ENCODE measurements at regions not wholly inside any gene's neighbourhood (a gene's known extent, or its start where the extent isn't known, plus 50 kb on each side); places are given as distances from the start of the nearest gene placed in this dataset.

- H4K91ac ChIP-seq (ENCODE audit: insufficient read depth, low read depth, low read length): no peak overlapping the region
- H2BK5ac ChIP-seq (ENCODE audit: low read depth, low read length, poor library complexity, severe bottlenecking): no peak overlapping the region
- intact Hi-C loops (cut with micrococcal nuclease): no loop called here
- dilution Hi-C loops (cut with HindIII; ENCODE audit: low sequenced_read_pairs, unreplicated experiment): no loop called here
- no peaks in the 10 kb centered on the region for H3K27me3 ChIP-seq (ENCODE audit: control insufficient read depth, insufficient read depth, low read length)
- ChIA-PET POLR2A (ENCODE audit: unreplicated experiment) (no interaction called here), CTCF (interaction anchor here (1.2 kb wide), 1 partner anchor 11 kb away, joined by 5 read pairs; no protein-coding TSS in a partner anchor)
- WGBS, 2 experiments (ENCODE audit: extremely low coverage in 2 of 2, insufficient read length in 1 of 2): no CpG with 5 or more reads among the region's 2 CpGs
- H3K18ac ChIP-seq (ENCODE audit: low read depth, low read length): no peak overlapping the region
- no peaks in the 10 kb centered on the region for H4K20me1 ChIP-seq (ENCODE audit: insufficient read depth, low read length)
- no peak overlapping the region for H3K9ac ChIP-seq (ENCODE audit: low read depth, low read length)
- H3K4me3 ChIP-seq (ENCODE audit: insufficient read depth, low read depth, low read length): no peak overlapping the region
- H3K9me1 ChIP-seq (ENCODE audit: insufficient read depth, low read length): 0 out of 2 replicates have a peak, but pooled peaks cover 4% of the 10 kb centered on the region
- H3K23ac ChIP-seq (ENCODE audit: low read depth, low read length): no peak overlapping the region
- H2BK15ac ChIP-seq (ENCODE audit: low read depth, low read length): no peak overlapping the region
- H3K9me3 ChIP-seq (ENCODE audit: control insufficient read depth, insufficient read depth, low read length): no peaks in the 10 kb centered on the region
- no peak overlapping the region for H2BK20ac ChIP-seq (ENCODE audit: low read depth, low read length)
- no peak for ATAC-seq (ENCODE audit: low read depth)
- no peak overlapping the region for H4K5ac ChIP-seq (ENCODE audit: low read depth, low read length)
- DNase-seq: no peak
- H4K8ac ChIP-seq (ENCODE audit: low read depth in 2 of 2, low read length in 2 of 2): no peak overlapping the region
- no peaks in the 10 kb centered on the region; the same call in 1 of the 2 replicates for H3K4me1 ChIP-seq (ENCODE audit: control insufficient read depth, insufficient read depth, low read length)
- in situ Hi-C loops (cut with MboI; ENCODE audit: low sequenced_read_pairs): no loop called here
- H2BK120ac ChIP-seq (ENCODE audit: low read depth, low read length): no peak overlapping the region
- no peak overlapping the region for H2AFZ ChIP-seq (replicated peaks; ENCODE audit: low read length, poor library complexity)
- no peak overlapping the region for H3K14ac ChIP-seq (replicated peaks; ENCODE audit: low read depth, low read length)
- no TSS peak for BruUV-seq (replicated peaks)
- no peak overlapping the region for H3K4ac ChIP-seq (ENCODE audit: low read depth, low read length)
- no peaks in the 10 kb centered on the region for H3K36me3 ChIP-seq (ENCODE audit: control insufficient read depth, insufficient read depth, low read length)
- H3K27ac ChIP-seq (ENCODE audit: insufficient read depth, low read length): no peak overlapping the region
- no peak overlapping the region for H3K56ac ChIP-seq (ENCODE audit: extremely low read depth, insufficient read depth, low read length)
- no peak overlapping the region for H2AK5ac ChIP-seq (ENCODE audit: low read depth, low read length)
- H3K79me1 ChIP-seq (ENCODE audit: low read depth in 1 of 2, low read length in 2 of 2): no peaks in the 10 kb centered on the region
- no peak overlapping the region for H3K4me2 ChIP-seq (ENCODE audit: low read depth, low read length)
- TF ChIP-seq SMC3 (IDR thresholded peaks at IDR 0.05; ENCODE audit: low read depth, low read length): no peak
- TF ChIP-seq NFE2L2 (IDR thresholded peaks at IDR 0.05; ENCODE audit: low read depth, low read length): no peak
- no peak for TF ChIP-seq BHLHE40 (IDR thresholded peaks at IDR 0.05; ENCODE audit: low read depth, low read length)
- TF ChIP-seq RCOR1 (IDR thresholded peaks at IDR 0.05; ENCODE audit: insufficient replicate concordance, low read length): no peak
- H2AK9ac ChIP-seq (replicated peaks; ENCODE audit: low read depth, low read length, poor library complexity): no peak overlapping the region
Observed at GRCh38 chr6:132072271-132072670, 121.1 kb upstream of the CCN2 start.

Measured in IMR-90 (cell line).